ENCODE measurements at regions not wholly inside any gene's neighbourhood (a gene's known extent, or its start where the extent isn't known, plus 50 kb on each side); places are given as distances from the start of the nearest gene placed in this dataset.
"Not testable (repeated sequence)": the region's sequence is repeated elsewhere in the genome, so short reads cannot be mapped to it uniquely, and the experiment has no call there.

GRCh38 chr12:17097674-17098073 lies 491.7 kb upstream of the LMO3 start:
- no peak for DNase-seq (ENCODE audit: low read depth)

DNA sequence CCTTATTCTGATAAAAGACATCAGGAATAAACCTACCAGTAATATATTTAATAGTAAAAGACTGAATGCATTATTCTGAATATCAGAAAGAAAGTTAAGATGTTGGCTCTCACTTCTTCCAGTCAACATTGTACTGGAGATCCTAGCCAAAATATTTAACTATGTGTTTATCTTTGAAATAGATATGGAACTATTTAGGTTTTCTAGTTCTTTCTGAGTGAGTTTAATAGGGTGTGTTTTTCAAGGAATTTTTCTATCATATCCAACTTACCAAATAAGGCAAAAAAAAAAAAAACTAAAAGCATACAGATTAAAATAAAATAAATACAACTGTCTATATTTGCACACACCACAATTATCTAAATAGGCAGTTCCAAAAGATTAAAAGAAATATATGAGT lies 478.9 kb upstream of the LMO3 start:
- no peak for DNase-seq (ENCODE audit: low read depth)

GRCh38 chr12:17079251-17079909 lies 473.4 kb upstream of the LMO3 start:
- no peak for DNase-seq (ENCODE audit: low read depth)

GRCh38 chr12:17077594-17077993 lies 471.6 kb upstream of the LMO3 start:
- no peak for DNase-seq (ENCODE audit: low read depth)

DNA sequence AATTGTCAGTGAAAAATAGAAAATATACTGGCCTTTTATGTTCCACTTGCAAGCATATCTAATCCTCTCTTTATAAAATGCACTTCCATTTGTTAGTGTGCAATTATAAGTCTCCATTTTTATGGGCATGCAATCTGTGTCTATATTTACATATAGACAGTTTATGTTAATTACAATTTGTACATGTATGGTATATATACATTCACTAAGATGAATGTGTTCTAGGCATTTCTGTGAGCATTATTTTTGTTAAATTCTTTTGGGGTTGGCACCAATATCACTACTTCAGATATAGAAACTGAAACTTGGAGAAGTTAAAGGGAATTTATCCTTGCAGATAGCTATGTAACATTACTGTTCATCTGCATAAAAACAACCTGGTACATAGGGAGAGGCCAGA lies 470.8 kb upstream of the LMO3 start:
- DNase-seq (ENCODE audit: low read depth), result no peak

GRCh38 chr12:17076028-17076744 lies 470.2 kb upstream of the LMO3 start:
- no peak for DNase-seq (ENCODE audit: low read depth)

GRCh38 chr12:17064834-17065233 lies 458.9 kb upstream of the LMO3 start:
- no peak for DNase-seq (ENCODE audit: low read depth)

DNA sequence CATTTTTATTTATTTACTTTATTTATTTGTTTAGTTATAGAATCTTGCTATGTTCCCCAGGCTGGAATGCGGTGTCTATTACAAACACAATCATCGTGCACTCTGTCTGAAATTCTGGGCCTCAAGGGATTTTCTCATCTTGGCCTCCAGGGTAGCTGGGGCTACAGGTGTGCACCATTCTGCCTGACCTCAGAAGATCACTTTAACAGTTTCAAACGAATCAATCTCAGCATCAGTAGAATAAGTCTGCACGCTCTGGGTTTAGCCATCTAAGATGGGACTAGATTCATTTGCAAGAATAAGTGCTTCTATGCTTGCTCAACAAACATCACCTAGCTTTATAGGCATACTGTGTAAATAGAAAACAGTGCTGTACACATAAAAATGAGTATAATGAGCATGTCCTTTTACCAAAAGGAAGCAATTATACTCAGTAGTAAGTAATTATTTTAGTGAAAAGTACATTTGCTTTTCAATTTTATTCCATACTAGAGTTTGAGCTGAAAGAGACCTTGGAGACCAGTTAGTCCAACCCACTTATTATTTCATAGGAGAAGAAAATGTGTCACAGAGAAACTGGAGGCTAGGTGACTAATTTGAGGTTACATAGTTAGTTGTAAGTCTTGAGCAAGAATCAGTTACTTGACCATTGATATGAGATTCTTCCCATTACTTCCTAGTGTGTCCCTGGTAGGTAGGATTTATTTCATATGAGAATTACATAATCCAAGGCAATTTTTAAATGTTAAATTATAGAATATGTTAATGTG lies 456.5 kb upstream of the LMO3 start:
- DNase-seq (ENCODE audit: low read depth), result no peak

GRCh38 chr12:17060260-17060659 lies 454.3 kb upstream of the LMO3 start:
- DNase-seq (ENCODE audit: low read depth), result no peak

DNA sequence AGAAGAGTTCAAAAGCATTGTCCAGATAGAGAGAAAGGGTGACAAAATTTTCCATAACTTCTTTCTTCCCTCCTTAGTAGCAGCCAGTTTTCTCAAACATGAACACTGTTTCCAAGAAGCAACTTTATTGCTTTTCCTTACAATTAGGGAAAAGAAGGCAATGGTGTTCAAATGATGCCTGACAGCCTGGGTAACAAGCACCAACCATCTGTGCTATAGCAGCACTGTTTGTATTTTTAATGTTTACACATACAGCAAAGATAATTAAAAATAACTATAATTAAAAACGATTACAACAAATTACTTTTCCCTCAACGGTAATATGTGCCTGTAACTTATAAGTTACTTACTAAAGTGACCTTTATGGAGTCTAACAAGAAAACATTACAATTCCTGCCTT lies 450.6 kb upstream of the LMO3 start:
- no peak for DNase-seq (ENCODE audit: low read depth)

DNA sequence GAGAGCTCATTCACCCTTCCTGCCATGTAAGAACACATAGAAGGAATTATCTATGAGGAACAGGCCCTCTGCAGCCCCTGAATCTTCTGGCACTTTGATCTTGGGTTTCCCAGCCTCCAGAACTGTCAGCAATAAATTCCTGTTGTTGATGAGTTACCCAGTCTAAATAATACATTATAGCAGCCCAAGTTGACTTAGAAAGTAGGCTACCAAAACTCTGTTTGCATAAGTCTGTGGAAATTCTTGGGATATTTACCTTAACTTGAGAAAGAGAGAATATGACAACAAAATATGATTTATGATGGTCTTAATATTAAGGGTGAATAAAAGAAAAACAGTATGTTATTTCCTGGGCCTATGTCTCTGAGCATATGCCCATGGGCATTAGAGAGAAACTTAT lies 433.0 kb upstream of the LMO3 start:
- DNase-seq (ENCODE audit: low read depth), result no peak

- DNase-seq (ENCODE audit: low read depth), result no peak
Observed at GRCh38 chr12:17035372-17035771, 429.4 kb upstream of the LMO3 start.

DNA sequence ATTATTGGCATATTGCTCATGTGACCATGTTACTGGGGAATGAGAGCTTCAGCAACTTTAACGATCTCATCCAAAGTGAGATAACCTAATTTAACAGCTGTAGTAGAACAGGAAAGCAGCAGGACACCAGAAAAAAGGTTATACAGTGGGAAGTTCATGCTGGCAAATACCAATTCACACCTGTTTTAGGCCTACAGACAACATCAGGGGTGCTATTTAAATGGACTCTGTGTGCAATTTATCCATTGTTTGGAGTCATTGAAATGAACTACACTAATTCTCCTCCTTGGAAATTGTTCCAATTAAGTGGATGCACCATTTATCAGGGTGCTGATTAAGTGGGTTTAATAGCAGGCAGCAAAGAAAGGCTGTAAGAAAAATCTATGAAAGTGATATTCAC lies 424.4 kb upstream of the LMO3 start:
- DNase-seq (ENCODE audit: low read depth), result no peak

- no peak for DNase-seq (ENCODE audit: low read depth)
Observed at GRCh38 chr12:17028348-17028747, 422.4 kb upstream of the LMO3 start.

- DNase-seq (ENCODE audit: low read depth), result not testable (repeated sequence)
Observed at GRCh38 chr12:17025424-17025823, 419.5 kb upstream of the LMO3 start.

GRCh38 chr12:17020765-17021164 lies 414.8 kb upstream of the LMO3 start:
- no peak for DNase-seq (ENCODE audit: low read depth)

- no peak for DNase-seq (ENCODE audit: low read depth)
Observed at GRCh38 chr12:17017402-17017801, 411.4 kb upstream of the LMO3 start.

- no peak for DNase-seq (ENCODE audit: low read depth)
Observed at GRCh38 chr12:17016116-17016864, 410.3 kb upstream of the LMO3 start.

GRCh38 chr12:17015501-17015900 lies 409.5 kb upstream of the LMO3 start:
- DNase-seq (ENCODE audit: low read depth), result no peak

DNA sequence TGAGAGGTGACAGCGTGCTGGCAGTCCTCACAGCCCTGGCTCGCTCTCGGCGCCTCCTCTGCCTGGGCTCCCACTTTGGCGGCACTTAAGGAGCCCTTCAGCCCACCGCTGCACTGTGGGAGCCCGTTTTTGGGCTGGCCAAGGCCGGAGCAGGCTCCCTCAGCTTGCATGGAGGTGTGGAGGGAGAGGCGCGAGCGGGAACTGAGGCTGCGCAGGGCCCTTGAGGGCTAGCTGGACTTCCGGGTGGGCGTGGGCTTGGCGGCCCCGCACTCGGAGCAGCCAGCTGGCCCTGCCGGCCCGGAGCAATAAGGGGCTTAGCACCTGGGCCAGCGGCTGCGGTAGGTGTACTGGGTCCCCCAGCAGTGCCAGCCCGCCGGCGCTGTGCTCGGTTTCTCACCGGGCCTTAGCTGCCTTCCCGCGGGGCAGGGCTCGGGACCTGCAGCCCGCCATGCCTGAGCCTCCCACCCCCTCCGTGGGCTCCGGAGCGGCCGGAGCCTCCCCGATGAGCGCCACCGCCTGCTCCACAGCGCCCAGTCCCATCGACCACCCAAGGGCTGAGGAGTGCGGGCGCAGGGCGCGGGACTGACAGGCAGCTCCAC lies 401.6 kb upstream of the LMO3 start:
- DNase-seq (ENCODE audit: low read depth), result not testable (repeated sequence)

- DNase-seq (ENCODE audit: low read depth), result not testable (repeated sequence)
Observed at GRCh38 chr12:16998538-16998937, 392.6 kb upstream of the LMO3 start.

DNA sequence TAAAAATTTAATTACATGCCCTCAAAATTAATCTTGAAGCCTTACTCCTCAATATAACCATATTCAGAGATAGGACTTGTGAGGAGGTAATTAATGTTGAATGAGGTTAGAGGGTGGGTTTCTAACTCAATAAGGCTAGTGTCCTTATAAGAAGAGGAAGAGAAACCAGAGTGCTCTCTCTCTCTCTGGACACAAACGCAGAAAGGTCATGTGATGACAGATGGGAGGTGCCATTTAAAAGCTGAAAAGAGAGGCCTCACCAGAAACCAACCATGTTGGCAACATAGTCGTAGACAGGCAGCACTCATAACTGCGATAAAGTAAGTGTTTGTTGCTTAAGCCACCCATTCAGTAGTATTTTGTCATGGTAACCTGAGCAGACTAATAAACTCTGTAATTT lies 378.5 kb upstream of the LMO3 start:
- no peak for DNase-seq (ENCODE audit: low read depth)
